OCI-LY7 (cell line): ENCODE measurements at regions not wholly inside any gene's neighbourhood (a gene's known extent, or its start where the extent isn't known, plus 50 kb on each side); places are given as distances from the start of the nearest gene placed in this dataset.

Source experiments
- BruUV-seq: library from RNA; stranded (reverse); fragments of 400-500 nt; replicated peaks from 2 replicates; lab custom pipeline; 2021; lab: Mats Ljungman, UMichigan
- CTCF ChIA-PET: fragments of 300-600 bp; sonication (Branson Sonifier 250); formaldehyde crosslinking; loops from one replicate; lab custom pipeline; 2022; ENCODE audit warnings: antibody characterized with exemption; ENCODE audit not compliant: unreplicated experiment; lab: Charles Lee
- POLR2A ChIA-PET: fragments of 300-600 bp; sonication (Branson Sonifier 250); formaldehyde crosslinking; loops from one replicate; lab custom pipeline; 2022; ENCODE audit warnings: antibody characterized with exemption; lab: Charles Lee
- DNase-seq: peaks from one replicate; pipeline ENCODE4 v3.0.0-alpha.2; 2015; ENCODE audit warnings: low spot score
- H2AFZ ChIP-seq: fragments of 200-600 bp; sonication (generic), shearing (Covaris generic); 2 replicates; pipeline ENCODE4 v1.6.1; 2014; ENCODE audit warnings: mild to moderate bottlenecking, antibody characterized with exemption, low read length, moderate library complexity
- H3K27ac ChIP-seq: fragments of 200-600 bp; sonication (generic); 2 replicates; pipeline ENCODE4 v1.5.1; 2014; ENCODE audit warnings: mixed run types, low read depth, mild to moderate bottlenecking, moderate library complexity, low read length, inconsistent platforms; ENCODE audit not compliant: poor library complexity, severe bottlenecking
- H3K36me3 ChIP-seq: fragments of 200-600 bp; sonication (generic); 2 replicates; pipeline ENCODE4 v1.6.1; 2014; ENCODE audit warnings: mild to moderate bottlenecking, antibody characterized with exemption, low read length, moderate library complexity, mixed read lengths; ENCODE audit not compliant: insufficient read depth
- H3K4me1 ChIP-seq: fragments of 200-600 bp; sonication (generic); 2 replicates; pipeline ENCODE4 v1.5.1; 2014; ENCODE audit warnings: mild to moderate bottlenecking, low read length; ENCODE audit not compliant: insufficient read depth, poor library complexity, severe bottlenecking
- H3K4me2 ChIP-seq: fragments of 200-600 bp; sonication (generic); 2 replicates; pipeline ENCODE4 v1.6.1; 2014; ENCODE audit warnings: mild to moderate bottlenecking, low read length
- H3K4me3 ChIP-seq: fragments of 200-600 bp; sonication (generic); 2 replicates; pipeline ENCODE4 v1.5.1; 2014; ENCODE audit warnings: mild to moderate bottlenecking, low read depth, low read length; ENCODE audit not compliant: poor library complexity, severe bottlenecking
- H3K79me2 ChIP-seq: fragments of 200-600 bp; sonication (generic); 2 replicates; pipeline ENCODE4 v1.6.1; 2016; ENCODE audit warnings: low read depth, mild to moderate bottlenecking, low read length, moderate library complexity, mixed read lengths; ENCODE audit not compliant: insufficient read depth
- H3K9me2 ChIP-seq: fragments of 200-600 bp; sonication (generic); 2 replicates; pipeline ENCODE4 v1.6.1; 2016; ENCODE audit warnings: mild to moderate bottlenecking, low read length, mixed read lengths; ENCODE audit not compliant: insufficient read depth
- H3K9me3 ChIP-seq: fragments of 200-600 bp; sonication (generic); 2 replicates; pipeline ENCODE4 v1.6.1; 2014; ENCODE audit warnings: mild to moderate bottlenecking, mixed run types, low read length, mixed read lengths
- H4K20me1 ChIP-seq: fragments of 200-600 bp; sonication (generic); 2 replicates; pipeline ENCODE4 v1.6.1; 2014; ENCODE audit warnings: mild to moderate bottlenecking, antibody characterized with exemption, low read length, moderate library complexity, mixed read lengths; ENCODE audit not compliant: insufficient read depth
- EZH2phosphoT487 ChIP-seq: fragments of 200-600 bp; sonication (generic); IDR thresholded peaks from 2 replicates; pipeline ENCODE4 v1.6.1; 2018; ENCODE audit warnings: low read depth, borderline replicate concordance, mild to moderate bottlenecking, mixed run types, antibody characterized with exemption, low read length, moderate library complexity, mixed read lengths
- intact Hi-C: fragments of 100-400 bp; cut with micrococcal nuclease; formaldehyde crosslinking; loops from one replicate; pipeline ENCODE4 v1.10.0; 2022; ENCODE audit not compliant: unreplicated experiment
- TF ChIP-seq, protein P1 (sequence below): fragments of 200-600 bp; sonication (generic); conservative IDR thresholded peaks from 2 replicates; pipeline ENCODE4 v1.5.1; 2014; ENCODE audit warnings: mild to moderate bottlenecking, antibody characterized with exemption, low read length, moderate library complexity, mixed read lengths

DNA sequence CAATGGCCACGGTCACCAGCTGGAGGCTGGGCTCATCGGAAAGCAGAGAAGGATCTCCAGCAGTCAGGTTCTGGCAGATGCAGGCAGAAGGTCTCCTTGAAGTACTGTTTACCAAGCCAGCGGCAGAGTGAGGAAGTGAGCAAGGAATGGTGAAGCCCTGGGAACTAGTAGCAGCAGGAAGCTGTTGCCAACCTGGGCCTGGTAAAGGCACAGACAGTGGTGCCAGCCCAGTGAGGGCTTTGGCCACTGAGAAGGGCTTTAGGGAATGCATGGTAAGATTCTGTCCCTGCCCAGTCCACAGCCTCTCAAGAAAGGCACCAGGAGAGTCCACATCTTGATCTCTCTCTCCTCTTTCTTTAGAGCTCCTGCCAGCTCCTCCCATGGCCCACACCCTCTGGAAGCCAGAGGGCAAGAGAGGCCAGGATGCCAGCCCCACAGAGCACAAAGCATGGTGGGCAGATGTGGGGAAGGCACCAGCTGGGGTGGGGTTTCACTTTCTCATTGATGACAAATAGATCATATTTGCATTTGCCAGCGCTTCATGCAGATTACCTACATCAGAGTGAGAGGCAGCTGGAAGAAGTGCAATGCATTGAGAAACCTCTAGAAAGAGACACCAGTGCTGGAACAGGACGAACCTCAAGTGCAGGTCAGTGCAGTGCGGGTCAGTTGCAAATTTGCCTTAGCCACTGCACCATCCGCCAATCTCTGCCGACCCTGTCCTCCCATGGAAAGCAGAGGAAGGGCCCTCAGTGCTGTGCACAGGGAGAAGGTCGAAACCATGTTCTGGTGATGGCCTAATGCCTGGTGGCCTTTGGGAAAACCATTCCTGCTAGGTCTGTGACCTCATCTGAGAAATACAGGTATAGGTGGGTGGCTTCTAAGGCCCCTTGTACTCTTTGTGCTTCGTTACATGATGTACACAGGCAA is 667.8 kb upstream of the MKI67 start:
- H3K79me2 ChIP-seq, result no peaks in the 10 kb centered on the region
- H3K4me2 ChIP-seq, result no peak overlapping the region
- no peak overlapping the region for H3K4me3 ChIP-seq
- TF ChIP-seq, protein P1, sequence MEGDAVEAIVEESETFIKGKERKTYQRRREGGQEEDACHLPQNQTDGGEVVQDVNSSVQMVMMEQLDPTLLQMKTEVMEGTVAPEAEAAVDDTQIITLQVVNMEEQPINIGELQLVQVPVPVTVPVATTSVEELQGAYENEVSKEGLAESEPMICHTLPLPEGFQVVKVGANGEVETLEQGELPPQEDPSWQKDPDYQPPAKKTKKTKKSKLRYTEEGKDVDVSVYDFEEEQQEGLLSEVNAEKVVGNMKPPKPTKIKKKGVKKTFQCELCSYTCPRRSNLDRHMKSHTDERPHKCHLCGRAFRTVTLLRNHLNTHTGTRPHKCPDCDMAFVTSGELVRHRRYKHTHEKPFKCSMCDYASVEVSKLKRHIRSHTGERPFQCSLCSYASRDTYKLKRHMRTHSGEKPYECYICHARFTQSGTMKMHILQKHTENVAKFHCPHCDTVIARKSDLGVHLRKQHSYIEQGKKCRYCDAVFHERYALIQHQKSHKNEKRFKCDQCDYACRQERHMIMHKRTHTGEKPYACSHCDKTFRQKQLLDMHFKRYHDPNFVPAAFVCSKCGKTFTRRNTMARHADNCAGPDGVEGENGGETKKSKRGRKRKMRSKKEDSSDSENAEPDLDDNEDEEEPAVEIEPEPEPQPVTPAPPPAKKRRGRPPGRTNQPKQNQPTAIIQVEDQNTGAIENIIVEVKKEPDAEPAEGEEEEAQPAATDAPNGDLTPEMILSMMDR, result no peak
- TF ChIP-seq EZH2phosphoT487, result no peak
- H2AFZ ChIP-seq, result no peak overlapping the region
- CTCF ChIA-PET, result no interaction called here
- H3K9me3 ChIP-seq, result no peaks in the 10 kb centered on the region
- BruUV-seq, result no TSS peak
- POLR2A ChIA-PET, result no interaction called here
- H3K9me2 ChIP-seq, result no peaks in the 10 kb centered on the region
- H3K27ac ChIP-seq, result no peak overlapping the region
- DNase-seq, result no peak
- no peaks in the 10 kb centered on the region for H3K4me1 ChIP-seq
- H4K20me1 ChIP-seq, result no peaks in the 10 kb centered on the region
- H3K36me3 ChIP-seq, result no peaks in the 10 kb centered on the region
- intact Hi-C loops, result no loop called here

DNA sequence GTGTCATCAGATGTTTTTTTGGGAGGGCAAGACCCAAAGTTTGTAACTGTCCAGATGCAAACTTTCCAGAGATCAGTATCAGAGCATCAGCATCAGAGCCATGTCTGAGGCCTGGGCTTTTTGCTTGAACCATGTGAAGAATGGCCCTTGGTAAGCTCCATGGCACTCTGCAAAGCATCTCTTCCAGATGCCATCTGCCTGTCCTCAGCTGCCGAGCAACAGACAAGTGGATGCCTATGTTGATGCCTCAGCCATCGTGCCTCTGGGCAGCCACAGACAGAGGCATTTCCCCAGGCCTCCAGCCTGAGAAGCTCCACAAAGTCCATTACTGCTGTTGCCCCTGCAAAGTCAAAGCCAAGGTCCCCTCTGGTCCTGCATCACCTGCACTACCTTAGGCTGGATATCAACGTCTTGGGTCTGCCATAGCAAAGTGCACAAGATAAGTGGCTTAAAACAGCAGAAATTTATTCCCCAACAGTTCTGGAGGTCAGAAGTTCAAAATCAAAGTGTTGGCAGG is 670.2 kb upstream of the MKI67 start:
- no peak overlapping the region for H3K27ac ChIP-seq
- H3K79me2 ChIP-seq, result no peaks in the 10 kb centered on the region
- H3K4me1 ChIP-seq, result no peaks in the 10 kb centered on the region
- H2AFZ ChIP-seq, result no peak overlapping the region
- BruUV-seq, result no TSS peak
- TF ChIP-seq EZH2phosphoT487, result no peak
- TF ChIP-seq, protein P1, result no peak
- CTCF ChIA-PET, result no interaction called here
- H3K4me3 ChIP-seq, result no peak overlapping the region
- no peaks in the 10 kb centered on the region for H4K20me1 ChIP-seq
- POLR2A ChIA-PET, result no interaction called here
- no peak overlapping the region for H3K4me2 ChIP-seq
- no peaks in the 10 kb centered on the region for H3K9me3 ChIP-seq
- intact Hi-C loops, result no loop called here
- DNase-seq, result no peak
- H3K36me3 ChIP-seq, result no peaks in the 10 kb centered on the region
- no peaks in the 10 kb centered on the region for H3K9me2 ChIP-seq

DNA sequence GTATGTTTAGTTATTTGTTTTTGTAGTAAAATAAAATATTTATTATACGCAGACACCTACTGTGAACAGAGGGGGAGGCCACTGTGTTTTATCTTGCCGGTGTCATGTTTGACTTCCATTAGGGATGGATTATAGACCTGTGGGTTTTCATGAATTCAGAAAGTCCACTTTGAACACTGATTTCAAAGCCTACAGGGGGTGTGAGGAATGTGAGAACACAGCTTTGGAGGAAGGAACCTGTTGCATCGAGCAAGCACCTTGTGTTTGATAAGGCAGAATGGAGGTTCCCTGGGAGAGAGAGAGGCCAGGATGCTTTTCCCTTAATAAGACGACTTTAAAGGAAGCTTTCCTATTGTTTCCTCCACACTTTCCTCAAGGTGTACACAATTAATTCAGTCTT is 665.0 kb upstream of the MGMT start:
- Histone ChIP-seq H3K36me3 (no peaks in the 10 kb centered on the region), H3K79me2 (no peaks in the 10 kb centered on the region), H3K4me2 (no peak overlapping the region), H3K9me2 (no peaks in the 10 kb centered on the region), H3K27ac (no peak overlapping the region), H4K20me1 (no peaks in the 10 kb centered on the region), H2AFZ (no peak overlapping the region), H3K4me1 (no peaks in the 10 kb centered on the region), H3K9me3 (no peaks in the 10 kb centered on the region), H3K4me3 (no peak overlapping the region)
- ChIA-PET POLR2A (no interaction called here), CTCF (no interaction called here)
- TF ChIP-seq EZH2phosphoT487, result no peak
- TF ChIP-seq, protein P1, result no peak
- BruUV-seq, result no TSS peak
- intact Hi-C loops, result no loop called here
- no peak for DNase-seq
